IPS DF 19.7 (cell line): ENCODE measurements at regions not wholly inside any gene's neighbourhood (a gene's known extent, or its start where the extent isn't known, plus 50 kb on each side); places are given as distances from the start of the nearest gene placed in this dataset.

Source experiments
- DNase-seq: peaks from one replicate; pipeline ENCODE4 v3.0.0-alpha.2; 2013; ENCODE audit warnings: low read depth, low spot score

DNA sequence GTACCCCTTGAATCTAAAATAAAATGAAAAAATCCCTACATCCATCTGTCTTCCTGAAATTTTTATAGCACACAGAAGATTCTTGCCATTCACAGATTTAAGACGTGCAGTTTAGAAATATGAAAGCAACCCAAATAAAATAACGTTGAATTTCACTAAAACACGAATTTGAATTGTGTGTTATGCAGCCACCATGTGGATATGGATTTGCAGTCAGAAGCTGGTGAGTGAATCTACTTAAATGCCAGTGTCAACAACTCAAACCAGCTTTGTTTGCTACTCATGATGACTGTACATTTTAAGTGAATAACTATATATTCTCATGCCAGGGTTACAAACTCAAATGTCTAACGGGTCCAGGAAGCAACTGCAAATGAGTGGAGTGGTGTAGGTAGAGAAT, 173.0 kb upstream of the HAND2 start:
- DNase-seq = no peak

DNA sequence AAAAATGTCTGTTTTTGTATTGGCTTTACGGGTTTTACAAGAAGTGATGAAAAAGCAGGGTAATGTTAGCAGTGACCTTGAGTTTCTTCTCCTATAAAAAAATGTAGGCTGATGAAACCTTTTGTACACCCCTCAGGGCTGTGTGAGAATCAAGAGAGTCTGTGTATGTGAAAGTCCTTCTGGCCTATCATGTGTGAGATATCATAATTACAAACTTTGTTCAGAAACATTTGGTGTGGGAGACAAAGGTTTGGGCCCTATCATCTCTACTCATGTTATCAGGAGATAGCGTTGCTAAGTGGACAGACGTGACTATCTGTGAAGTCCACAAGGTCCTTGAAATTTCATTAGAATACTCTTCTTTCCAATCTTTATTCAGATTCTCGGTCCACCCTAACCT, 170.6 kb upstream of the HAND2 start:
- no peak for DNase-seq

DNA sequence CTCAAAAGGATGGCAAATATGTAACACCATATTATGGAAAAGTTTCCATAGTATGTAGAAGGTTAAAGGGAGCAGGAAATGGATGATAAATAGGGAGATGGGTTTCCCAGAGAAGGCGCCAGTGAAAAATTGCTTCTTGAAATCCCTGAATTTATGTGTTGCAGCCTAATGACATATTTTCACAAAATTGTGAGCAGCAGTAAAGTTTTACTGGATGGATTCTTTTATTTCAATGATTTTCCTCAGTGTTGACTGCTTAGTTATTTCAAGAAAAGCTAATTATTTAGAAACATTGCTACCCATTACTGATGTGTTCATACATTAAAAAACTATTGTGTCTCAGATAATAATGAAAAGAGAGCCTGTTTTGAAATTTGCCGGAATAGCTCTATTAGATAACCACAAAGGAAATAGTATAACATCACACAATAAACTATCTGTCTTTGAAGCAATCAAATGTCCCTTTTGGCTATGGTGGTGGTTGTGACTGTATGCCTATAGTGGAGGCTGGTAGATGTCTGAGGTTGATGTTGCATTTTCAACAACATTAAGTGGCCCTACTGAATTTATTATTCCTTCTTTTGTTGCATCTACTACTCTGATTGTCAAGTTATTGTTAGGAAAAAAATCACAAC, 169.9 kb upstream of the HAND2 start:
- no peak for DNase-seq

DNA sequence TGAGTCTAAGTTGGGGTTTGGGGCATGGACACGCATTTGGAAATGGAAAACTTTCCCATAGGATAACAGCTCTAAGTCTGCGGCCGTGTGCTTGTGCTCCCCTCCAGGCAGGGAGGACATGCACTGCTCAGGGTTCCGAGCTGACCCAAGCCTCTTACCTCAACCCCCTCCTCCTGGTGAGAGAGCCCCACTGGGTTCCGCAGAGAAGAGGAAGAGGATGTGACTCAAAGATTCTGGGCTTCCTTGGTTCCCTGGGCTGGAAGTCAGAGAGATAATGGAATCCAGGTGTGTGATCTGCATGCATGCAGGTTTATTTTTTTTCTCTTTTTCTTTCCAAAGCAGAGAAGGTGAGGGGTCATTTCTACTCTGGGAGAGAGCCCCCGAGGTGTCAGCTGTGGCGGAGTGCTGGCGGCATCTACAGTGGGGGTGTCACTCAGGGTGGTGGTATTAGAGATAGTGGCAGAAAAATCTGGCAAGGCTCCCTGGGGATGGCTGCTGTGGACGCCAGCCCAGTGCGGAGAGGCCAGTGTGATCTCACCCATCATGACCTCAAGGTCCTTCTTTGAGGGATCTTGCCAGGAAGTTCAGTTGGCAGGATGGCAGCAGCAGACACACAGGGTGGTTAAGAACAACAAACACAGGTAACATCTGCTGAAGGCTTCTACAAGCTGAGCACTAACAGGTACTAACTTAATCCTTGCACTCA, 168.7 kb upstream of the HAND2 start:
- no peak for DNase-seq

DNA sequence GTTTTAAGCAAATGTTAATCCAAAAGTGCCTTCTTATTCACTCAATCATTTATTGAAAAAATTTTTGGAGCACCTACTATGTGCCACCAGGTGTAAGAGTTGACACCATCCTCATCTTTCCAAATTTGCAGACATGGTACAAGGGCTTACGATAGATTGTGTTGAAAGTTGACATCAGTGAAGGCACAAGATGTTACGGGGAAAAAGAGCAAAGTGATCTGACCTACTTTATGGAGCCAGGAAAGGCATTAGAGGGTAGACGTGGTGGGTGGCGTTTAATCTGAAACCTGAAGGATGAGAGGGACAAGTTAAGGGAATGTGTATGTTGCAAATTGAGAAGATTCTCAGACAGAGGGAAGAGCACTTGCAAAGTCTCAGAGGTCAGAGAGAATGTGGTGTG, 167.8 kb upstream of the HAND2 start:
- DNase-seq = no peak

DNA sequence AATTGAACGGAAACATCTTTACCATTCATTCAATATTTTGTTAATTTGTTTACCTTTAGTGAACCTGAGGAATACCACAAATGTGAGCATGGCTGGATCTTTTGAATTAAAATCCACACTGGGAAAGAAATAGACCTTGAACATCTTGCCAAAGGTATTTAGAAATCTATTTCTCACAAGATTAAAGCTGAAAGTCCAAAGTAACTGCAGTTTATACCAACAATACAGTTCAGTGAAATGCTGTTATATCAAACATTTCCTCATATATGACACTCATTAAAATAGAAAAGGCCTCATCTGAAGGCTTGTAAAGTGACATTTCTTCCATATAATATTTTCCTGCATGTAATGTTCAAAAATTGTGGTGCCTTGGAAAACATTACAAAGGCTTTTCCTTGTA, 166.5 kb upstream of the HAND2 start:
- DNase-seq = no peak

DNA sequence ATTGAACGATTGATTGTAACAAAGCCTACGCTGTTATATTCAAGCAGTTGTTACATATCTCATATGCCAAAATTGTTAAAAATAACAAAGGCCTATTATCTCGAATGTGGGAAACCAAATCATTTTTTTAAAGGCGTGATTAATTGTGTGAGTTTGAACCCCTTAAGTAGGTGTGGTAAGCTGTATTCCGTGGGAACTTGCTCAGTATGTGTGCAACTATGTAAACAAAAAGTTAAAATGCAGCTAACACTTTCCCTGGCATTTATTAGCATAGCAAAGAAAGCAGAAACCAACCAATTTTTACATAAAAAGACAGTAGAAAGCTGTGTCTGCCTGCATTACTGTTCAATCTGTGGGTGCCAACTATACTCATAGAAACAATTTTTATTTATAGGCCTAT, 166.0 kb upstream of the HAND2 start:
- DNase-seq = no peak

DNA sequence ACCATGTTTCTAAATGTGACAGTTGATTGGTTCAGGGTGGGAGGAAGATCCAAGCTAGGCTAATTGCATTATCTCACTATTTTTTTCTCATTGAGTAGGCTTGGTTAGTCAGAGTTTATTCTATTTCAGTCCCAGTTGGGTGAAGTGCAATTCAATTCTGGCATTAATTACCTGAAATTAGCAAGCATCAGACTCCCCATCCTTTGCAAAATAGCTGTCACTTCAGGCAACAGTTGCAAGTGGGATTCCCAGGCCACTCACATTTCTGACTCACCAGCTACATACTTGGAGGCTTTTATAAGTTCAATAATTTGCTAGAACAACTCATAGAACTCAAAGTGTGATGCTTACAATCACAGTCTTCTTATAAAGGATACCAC, 155.8 kb upstream of the HAND2 start:
- DNase-seq = no peak

DNA sequence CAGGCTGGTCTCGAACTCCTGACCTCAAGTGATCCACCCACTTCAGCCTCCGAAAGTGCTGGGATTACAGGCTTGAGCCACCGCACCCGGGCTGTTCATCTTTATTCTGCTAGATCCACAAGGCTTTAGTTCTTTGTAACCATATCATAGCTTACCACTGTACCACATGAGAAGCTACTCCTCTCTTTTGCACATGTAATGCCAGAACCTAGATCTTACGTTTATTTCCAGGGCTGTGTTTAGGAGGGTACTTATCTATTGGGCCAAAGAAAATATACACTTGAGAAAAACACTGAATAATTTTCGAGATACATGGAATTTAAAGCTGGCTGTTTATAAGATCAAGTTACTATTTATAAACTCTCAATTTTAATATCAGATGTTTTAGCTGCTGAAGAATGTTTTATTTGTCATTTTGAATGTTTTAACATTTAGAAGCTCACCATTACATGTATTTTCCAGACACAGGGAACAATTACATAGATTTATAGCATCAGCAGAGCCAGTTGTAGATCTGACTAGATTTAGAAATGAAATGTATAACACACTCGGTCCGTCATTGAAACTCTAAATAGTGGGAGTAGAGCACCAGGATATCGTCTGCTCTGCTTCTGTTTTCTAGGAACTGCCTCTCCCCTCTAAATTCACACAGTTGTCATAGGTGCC, 155.3 kb upstream of the HAND2 start:
- no peak for DNase-seq

DNA sequence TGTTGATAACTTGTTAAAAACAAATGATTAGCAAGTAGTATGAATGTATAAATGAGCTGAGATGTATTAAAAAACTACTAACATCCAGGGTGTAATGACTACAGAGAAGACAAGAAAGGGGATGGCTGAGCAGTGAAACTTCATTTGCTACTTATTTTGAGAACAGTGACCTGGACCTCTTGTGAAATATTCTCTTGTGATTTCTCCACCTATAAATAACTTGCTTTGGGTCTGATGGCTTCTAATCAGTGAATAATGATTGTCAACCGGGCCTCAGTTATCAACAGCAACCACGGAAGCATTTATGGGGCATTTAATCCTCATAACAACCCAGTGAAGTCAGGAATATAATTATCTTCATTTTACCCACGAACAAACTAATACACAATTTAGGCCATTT, 154.2 kb upstream of the HAND2 start:
- DNase-seq = no peak

DNA sequence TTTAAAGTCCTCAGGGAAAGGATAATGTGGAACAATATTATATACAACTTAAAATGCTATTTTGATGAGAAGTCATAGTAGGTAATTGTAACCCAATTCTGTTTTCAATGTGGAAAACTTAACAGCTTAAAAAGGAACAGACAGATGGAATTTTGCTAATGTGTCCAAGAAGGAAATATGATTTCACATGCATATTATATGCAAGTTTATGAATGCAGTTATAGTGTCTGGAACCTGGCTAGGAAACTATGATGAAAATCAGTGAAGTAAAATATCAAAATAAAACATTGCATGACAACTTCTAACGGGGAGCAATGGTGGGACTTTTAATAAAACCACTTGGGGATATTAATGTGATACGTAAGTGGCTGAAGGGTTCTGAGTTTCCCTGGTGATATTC, 152.6 kb upstream of the HAND2 start:
- no peak for DNase-seq

DNA sequence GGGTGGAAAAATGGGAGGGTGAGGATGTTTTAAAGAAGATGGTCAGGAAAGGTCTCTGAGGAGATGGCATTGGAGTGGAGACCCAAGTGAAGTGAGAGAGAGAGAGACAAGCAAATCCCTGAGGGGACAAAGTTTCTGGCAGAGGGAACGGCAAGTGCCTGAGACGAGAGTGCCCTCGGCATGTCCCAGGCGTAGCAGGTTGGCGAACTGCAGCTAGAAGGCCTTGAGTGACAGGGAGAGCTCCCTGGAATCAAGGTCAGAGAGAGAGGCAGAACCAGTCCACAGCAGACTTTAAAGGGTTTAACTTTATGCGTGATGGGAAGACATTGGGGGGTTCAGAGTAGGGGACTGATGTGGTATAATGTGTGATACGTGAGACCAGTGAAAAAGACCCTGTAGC, 150.2 kb upstream of the HAND2 start:
- DNase-seq = no peak

DNA sequence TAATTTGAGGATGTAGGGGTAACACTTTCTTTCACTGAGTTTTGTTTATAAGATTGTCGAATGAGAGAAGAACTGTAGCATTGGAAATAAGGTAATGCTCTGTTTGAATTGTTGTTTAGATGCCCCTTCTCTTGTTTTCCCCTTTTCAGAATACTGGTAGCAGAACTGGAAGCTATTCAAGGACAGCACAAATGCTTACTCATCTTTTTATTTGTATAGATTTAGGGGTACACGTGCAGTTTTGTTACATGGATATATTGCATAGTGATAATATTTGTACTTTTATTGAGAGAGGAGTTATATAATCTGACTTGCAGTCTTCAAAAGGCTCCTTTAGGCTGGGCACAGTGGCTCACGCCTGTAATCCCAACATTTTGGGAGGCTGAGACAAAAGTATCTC, 145.4 kb upstream of the HAND2 start:
- DNase-seq = no peak

DNA sequence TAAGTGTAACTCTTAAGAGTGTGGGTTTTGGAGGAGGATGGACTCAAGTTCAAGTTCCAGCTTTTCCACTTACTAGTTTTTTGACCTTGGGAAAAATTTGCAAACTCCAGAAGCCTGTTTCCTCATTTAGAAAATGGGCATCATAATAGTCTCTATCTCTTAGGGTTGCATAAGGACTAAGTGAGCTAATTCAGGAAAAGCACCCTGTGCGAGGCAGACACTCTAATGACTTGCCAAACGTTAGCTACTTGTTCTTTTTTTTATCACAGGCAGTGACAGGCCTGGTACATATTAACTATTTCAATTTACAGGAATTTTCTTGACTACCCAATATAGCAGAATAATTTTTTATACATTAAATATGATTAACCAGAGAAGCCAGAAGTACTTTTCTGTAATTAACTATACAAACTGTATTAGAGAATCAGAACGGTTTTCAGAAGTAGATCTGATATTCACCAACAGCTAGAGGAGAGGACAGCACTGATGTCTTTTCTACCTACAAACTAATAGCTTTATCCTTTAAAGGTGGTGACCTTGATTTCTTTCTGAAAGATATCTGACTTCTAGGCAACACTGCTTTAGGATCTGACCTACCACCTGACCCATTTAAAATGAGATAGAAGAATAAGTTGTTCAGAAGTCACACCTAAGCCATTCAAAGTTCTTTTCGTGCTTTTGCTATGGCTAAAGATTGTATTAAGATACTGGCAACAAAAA, 139.6 kb upstream of the HAND2 start:
- DNase-seq = no peak

DNA sequence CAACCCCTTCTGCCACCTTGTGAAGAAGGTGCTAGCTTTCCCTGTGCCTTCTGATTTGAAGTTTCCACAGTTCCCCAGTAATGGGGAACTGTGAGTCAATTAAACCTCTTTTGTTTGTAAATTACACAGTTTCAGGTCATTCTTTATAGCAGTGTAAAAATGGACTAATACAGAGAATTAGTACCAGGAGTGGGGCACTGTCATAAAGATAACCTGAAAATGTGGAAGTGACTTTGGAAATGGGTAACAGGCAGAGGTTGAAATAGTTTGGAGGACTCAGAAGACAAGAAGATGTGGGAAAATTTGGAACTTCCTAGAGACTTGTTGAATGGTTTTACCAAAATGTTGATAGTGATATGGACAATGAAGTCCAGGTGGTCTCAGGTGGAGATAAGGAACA, 131.0 kb upstream of the HAND2 start:
- no peak for DNase-seq

DNA sequence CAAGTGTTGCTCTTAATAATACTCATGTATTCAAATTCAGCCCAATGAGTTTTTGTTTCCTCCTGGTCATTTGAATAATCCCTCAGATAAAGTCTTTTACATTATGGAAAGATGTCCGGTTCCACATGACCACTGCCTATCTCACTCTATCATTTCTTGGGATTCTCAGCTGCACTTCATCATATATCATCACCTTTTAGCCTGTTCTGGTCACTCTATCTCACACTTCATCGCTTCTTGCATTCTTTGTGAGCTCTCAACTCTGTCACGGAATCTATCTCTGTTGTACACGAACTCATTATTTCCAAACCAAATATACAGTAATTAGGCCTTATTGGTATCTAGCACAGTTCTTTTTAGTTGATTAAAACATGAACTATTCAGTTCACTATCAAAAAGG, 126.9 kb upstream of the HAND2 start:
- DNase-seq = no peak

DNA sequence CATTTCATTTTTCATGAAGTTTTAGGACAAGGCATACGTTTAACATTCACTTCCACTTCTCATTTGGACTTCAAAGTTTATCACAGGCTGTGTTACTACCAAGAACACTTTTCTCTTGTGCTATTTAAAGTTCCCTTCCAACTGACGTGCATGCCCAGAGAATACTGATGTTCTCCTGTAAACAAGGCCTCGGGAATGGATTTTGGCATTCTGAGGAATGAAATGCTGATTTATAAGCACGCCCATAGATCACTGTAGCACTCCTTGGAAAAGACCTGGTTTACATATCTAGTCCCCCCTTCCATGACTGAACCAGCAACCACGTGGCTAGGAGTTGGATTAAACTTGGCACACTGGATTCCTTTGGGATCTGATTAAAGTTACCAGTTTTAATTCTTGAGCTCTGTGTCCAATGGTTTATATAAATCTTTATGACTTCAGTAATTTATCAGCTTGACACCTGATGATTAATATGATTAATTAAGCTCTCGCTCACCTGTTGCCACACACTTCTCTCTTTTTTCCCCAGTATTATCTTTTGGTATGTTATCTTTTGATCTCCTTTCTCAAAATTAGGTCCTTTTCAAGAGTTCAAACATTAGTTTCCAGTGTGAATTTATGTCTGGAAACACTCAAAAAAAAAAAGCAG, 122.4 kb upstream of the HAND2 start:
- no peak for DNase-seq

DNA sequence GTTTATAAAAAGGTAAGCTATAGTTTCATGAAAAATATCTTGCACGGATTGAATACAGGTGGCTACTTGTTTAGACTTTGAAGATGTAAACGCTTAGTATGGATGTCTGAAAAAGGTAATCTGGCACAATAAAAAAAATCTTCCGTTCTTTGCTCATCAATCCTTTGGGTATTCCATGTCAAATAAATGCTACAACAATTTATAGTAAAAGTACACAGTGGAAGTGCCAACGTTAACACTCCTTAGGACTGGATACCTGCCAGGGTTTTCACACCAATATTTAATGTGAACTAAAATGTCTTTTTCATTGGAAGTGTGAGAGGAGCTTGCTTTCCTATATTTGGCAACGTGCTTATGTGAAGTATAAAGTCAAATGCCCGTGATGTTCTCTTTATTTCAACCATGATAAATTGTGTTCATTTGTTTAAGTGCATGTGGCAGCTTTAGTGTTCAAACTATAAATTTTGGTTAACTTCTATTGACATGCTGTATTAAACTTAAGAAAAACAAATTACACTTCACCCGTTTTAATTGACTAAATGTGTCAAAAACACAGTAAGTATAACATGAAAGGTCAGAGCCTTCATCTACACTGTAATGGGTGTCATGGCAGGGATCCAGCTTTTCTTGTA, 121.7 kb upstream of the HAND2 start:
- DNase-seq = no peak

DNA sequence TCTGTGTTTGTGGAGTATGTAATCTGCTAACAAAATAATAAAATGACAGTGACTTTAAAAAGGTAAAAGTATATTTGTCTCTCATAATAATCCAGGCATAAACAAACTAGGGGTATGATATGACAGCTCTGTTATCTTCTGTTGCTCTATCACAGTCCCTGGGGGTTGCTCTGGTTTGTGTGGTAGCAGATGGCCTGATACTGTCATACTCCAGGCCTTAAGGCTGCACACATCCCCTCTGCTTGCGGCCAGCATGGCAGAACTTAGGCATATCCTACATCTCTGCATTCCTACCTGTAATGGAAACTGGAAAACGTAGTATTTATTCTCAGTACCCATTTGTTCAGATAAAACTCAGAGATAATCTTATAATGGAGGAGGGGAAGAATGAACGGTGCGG, 117.9 kb upstream of the HAND2 start:
- DNase-seq = no peak

DNA sequence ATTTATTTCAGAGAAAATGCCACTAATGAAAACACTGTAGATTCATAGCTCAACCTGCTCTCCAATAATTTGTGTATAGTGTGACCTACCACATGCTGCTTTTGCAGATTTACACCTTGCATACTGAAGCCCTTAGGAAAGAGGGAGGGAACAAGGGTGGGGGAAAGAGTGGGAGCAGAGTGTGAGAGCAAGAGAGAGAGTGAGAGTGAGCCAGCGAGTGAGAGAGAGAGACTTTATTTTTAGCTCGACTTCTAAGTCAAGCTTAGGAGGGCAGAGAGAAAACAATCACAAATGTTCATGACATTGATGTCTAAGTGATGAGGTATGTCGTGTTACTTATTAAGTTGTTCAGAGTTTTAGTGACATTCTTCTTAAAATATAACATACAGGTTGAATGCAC, 112.5 kb upstream of the HAND2 start:
- peak; percentile 0 for DNase-seq

DNA sequence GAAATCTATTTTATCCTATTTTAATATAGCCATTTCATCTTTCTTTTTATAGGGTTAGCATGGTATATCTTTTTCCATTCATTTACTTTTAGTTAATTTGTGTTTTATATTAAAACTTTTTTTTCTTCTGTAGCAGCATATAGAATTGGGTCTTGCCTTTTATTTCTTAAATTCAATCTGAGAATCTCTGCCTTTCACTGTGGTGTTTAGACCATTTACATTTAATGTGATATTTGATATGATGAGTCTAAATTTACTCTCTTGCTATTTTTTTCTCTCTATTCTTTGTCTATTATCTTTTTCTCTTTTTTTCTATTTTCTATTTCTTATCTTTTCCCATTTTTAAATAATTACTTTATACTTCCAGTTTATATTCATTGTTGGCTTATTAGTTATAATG, 105.4 kb upstream of the HAND2 start:
- DNase-seq = no peak

DNA sequence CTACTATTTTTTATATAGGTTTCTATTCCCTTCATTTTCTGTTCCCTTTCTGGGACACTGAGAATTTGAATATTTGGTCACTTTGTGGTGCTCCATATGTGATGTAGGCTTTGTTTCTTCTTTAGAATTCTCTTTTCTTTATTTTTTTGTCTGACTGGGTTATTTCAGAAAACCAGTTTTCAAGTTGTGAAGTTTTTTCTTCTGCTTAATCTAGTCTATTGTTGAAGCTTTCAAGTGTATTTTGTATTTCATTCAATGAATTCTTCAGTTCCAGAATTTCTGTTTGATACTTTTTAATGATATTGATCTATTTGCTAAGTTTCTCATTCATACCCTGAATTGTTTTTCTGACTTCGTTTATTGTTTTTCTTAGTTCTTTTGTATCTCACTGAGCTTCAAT, 96.2 kb upstream of the HAND2 start:
- no peak for DNase-seq
